GM13976 (cell line): ENCODE measurements at regions not wholly inside any gene's neighbourhood (a gene's known extent, or its start where the extent isn't known, plus 50 kb on each side); places are given as distances from the start of the nearest gene placed in this dataset.

Experiments used
- DNase-seq: peaks from one replicate; pipeline ENCODE4 v3.0.0; 2012; ENCODE audit warnings: low spot score
- CTCF ChIP-seq: IDR thresholded peaks from 2 replicates; pipeline ENCODE4 v1.5.1; 2012; ENCODE audit warnings: borderline replicate concordance, mild to moderate bottlenecking; ENCODE audit not compliant: insufficient read depth; ENCODE audit errors: extremely low read depth, missing control alignments, control extremely low read depth
- in situ Hi-C: fragments of 300-500 bp; cut with MboI; formaldehyde crosslinking; loops from one replicate; pipeline ENCODE4 v1.12.0; 2022; ENCODE audit warnings: low sequenced_read_pairs, mixed read lengths, inconsistent platforms; ENCODE audit not compliant: unreplicated experiment

GRCh38 chr2:144712550-144712940 is 192.6 kb upstream of the ZEB2 start:
- no peak for TF ChIP-seq CTCF
- DNase-seq = no peak
- in situ Hi-C loops = no loop called here

- no peak for TF ChIP-seq CTCF
- DNase-seq = no peak
- in situ Hi-C loops = no loop called here
These were observed 192.0 kb upstream of the ZEB2 start for GRCh38 chr2:144711630-144712549.

- no peak for DNase-seq
- no peak for TF ChIP-seq CTCF
- in situ Hi-C loops = no loop called here
These were observed 191.2 kb upstream of the ZEB2 start for GRCh38 chr2:144711084-144711483.

- DNase-seq = no peak
These were observed 188.7 kb upstream of the ZEB2 start for GRCh38 chr2:144708626-144709025.

GRCh38 chr2:144707736-144708326 is 187.9 kb upstream of the ZEB2 start:
- in situ Hi-C loops = no loop called here
- no peak for TF ChIP-seq CTCF
- DNase-seq = no peak

More at GRCh38 chr2:144708626-144709025, 188.7 kb upstream of the ZEB2 start:
- no peak for TF ChIP-seq CTCF
- in situ Hi-C loops = no loop called here

GRCh38 chr2:144706647-144707046 is 186.7 kb upstream of the ZEB2 start:
- in situ Hi-C loops = no loop called here
- no peak for TF ChIP-seq CTCF
- no peak for DNase-seq
